ENCODE measurements at regions not wholly inside any gene's neighbourhood (a gene's known extent, or its start where the extent isn't known, plus 50 kb on each side); places are given as distances from the start of the nearest gene placed in this dataset.
"Not testable (repeated sequence)": the region's sequence is repeated elsewhere in the genome, so short reads cannot be mapped to it uniquely, and the experiment has no call there.

GRCh38 chr3:185990995-185991394, 53.2 kb upstream of the TRA2B start:
- TF ChIP-seq CTCF (conservative IDR thresholded peaks at IDR 0.05; ENCODE audit: low read depth, low read length); EZH2 (IDR thresholded peaks at IDR 0.05; ENCODE audit: low read length, unreplicated experiment); EZH2phosphoT487 (IDR thresholded peaks at IDR 0.05; ENCODE audit: borderline replicate concordance, low read length): not testable (repeated sequence)

Data from PC-3 (cell line).